HG03175 (cell line): ENCODE measurements at regions not wholly inside any gene's neighbourhood (a gene's known extent, or its start where the extent isn't known, plus 50 kb on each side); places are given as distances from the start of the nearest gene placed in this dataset.

ENCODE experiments used
- ATAC-seq: cut with Tn5 transposase; IDR thresholded peaks from one replicate; pipeline ENCODE4 v1.9.1; 2021; ENCODE audit warnings: mild to moderate bottlenecking, moderate library complexity; ENCODE audit not compliant: unreplicated experiment

GRCh38 chr5:115377468-115378217, 81.2 kb upstream of the CCDC112 start:
- peak; percentile 43 for ATAC-seq

GRCh38 chr5:115375893-115376292, 79.4 kb upstream of the CCDC112 start:
- ATAC-seq, result no peak

GRCh38 chr5:115374057-115374775, 77.8 kb upstream of the CCDC112 start:
- ATAC-seq, result no peak

GRCh38 chr5:115372146-115372545, 75.7 kb upstream of the CCDC112 start:
- no peak for ATAC-seq

GRCh38 chr5:115369430-115370144, 73.1 kb upstream of the CCDC112 start:
- no peak for ATAC-seq

- no peak for ATAC-seq
Observed at GRCh38 chr5:115366223-115366622, 69.8 kb upstream of the CCDC112 start.

- ATAC-seq, result no peak
Observed at GRCh38 chr5:115363879-115364278, 67.4 kb upstream of the CCDC112 start.

GRCh38 chr5:115360046-115360685, 63.7 kb upstream of the CCDC112 start:
- no peak for ATAC-seq

- no peak for ATAC-seq
Observed at GRCh38 chr5:115355767-115356381, 59.4 kb upstream of the CCDC112 start.

- ATAC-seq, result no peak
Observed at GRCh38 chr5:115355095-115355494, 58.6 kb upstream of the CCDC112 start.

- ATAC-seq, result no peak
Observed at GRCh38 chr5:115354246-115354645, 57.8 kb upstream of the CCDC112 start.

- no peak for ATAC-seq
Observed at GRCh38 chr5:115352571-115352970, 56.1 kb upstream of the CCDC112 start.

GRCh38 chr5:115351356-115352195, 55.1 kb upstream of the CCDC112 start:
- ATAC-seq, result no peak

GRCh38 chr5:115350894-115351293, 54.4 kb upstream of the CCDC112 start:
- no peak for ATAC-seq

- no peak for ATAC-seq
Observed at GRCh38 chr5:115349001-115349817, 52.8 kb upstream of the CCDC112 start.

GRCh38 chr5:115348175-115348574, 51.7 kb upstream of the CCDC112 start:
- no peak for ATAC-seq
